Eye (tissue), 1 donor: ENCODE measurements at regions not wholly inside any gene's neighbourhood (a gene's known extent, or its start where the extent isn't known, plus 50 kb on each side); places are given as distances from the start of the nearest gene placed in this dataset.
A peak's percentile ranks its signal among the peaks of the same experiment; 100 is the strongest.

Experiments used
- DNase-seq: peaks from one replicate; pipeline ENCODE4 v3.0.0-alpha.2; 2015

DNA sequence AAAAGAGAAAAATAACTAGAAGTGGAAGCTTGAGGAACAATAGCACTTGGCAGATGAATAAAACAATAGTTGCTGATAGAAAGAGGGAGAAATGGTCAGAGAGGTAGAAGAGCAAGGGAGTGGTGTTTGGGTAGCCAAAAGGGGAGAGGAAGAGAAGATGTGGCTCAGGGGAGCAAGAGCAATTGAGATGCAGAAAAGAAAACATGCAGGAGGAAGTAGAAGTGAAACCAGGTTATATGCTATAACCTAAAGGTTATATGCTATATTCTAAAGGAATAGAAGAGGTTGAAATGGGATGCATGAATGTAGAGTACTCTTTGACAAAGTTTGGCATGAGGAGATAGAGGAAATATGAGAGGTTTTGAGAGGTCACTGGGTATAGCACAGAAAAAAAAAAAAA lies 759.5 kb downstream of the SATB2 start:
- DNase-seq, result no peak

DNA sequence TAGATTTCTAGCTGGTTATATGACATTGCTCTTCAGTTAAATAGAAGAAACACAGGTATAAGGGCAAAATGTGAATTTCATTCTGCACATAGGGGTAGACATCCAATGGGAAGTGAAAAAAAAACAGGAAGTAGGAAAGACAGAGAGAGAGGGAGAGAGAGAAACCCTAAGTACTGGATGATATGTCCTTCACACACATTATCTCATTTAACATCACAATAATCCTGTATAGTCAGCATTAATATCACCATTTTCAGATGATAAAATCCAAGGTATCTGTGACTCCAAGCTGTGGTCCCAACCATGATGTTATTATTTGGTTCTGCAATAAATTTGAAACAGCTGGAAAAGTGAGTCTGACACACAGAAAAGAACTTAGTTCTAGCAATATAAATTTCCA lies 759.9 kb downstream of the SATB2 start:
- no peak for DNase-seq

DNA sequence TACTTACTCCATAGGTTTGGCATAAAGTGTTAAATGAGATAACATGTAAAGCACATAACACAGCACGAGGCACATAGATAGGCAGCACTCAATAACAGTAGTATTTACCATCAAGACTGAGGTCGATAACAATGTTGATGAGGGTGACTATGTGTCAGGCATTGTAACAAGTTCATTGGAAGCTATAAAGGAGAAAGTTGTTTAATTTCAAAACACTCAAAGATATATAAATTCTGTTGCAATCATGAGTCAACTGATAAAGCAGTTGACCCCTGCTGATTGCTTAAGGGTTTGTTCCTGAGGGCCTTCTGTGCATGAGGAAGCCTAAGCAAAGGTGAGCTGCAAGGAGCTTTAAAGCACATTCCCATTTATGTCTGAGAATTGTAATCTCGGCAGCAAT lies 760.5 kb downstream of the SATB2 start:
- DNase-seq, result no peak

DNA sequence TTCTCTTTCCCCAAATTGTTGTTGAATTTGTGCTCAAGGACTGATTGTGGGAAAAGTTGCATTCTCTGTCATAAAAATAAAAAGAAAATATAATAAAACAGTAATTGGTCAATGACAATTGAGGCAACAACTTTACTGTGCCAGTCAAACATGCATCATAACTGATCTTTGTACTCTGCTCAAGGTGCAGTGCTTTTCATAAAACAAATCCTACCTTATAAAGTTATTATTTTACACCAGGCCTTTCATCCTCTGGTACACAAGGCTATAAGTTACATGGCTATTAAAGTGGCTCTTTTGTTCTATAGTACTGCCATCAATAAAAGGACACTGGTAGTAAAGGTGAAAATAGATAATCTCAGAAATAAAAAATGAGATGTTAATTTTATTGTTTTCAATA lies 761.9 kb downstream of the SATB2 start:
- no peak for DNase-seq

DNA sequence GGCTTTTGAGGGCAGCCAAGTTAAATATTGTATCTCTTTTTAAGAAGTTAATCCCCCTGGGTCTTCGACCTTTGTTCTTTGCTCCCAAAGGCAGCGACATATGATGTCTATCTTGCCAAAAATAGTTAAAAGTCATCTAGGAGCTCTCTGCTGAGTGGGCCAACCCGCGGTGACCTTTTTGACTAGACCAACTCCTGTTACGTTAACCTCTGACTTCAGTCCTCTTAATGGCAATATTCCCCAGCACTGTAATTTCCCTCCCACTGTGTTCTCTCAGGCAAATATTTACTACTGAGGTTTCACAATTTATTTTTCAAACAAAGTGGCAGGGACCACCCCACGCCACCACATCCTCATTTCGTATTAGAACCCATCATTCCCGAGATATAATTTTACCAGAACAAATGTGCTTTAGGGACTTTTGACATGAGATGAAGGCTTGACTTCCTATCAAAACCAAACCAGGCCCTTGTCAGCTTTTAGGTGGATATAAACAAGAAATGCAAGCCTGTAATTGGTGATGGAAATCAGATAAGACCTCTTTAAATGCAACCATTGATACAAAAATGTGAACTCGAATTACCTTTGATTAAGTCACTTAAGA lies 764.7 kb downstream of the SATB2 start:
- no peak for DNase-seq

DNA sequence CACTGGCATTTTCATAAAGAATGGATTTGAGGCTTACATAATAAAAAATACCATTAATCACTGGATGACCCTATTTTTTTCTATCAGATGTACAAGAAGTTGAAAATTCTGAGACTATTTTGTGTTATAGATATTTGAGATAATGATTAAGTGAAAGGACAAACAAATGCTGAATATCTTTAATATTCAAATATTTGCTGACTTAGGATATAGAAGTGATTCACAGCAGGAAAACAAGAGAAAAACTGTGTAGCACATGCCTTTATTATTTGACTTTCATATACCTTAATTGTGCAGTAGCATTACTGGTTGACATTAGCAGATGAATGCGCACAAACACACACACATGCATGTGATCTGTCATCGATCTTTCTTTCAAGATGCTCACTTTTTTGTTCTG lies 766.5 kb downstream of the SATB2 start:
- DNase-seq, result no peak

DNA sequence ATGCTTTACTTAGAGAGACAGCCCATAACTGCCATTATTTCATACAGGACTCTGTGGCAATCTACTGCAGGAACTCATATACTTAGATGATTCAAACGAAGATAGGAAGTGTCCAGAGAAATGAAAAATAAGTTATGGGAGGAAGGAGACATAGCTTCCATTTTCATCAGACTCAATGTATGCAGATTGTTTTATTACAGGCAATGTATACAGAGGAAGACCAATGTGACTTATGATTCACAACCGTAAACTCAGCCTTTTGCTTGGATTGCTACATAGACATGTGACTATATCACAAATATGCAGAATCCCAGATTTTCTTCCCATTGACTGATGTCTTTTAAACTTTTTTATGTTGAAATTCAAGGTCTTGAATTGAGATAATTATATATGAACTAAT lies 793.4 kb downstream of the SATB2 start:
- no peak for DNase-seq

DNA sequence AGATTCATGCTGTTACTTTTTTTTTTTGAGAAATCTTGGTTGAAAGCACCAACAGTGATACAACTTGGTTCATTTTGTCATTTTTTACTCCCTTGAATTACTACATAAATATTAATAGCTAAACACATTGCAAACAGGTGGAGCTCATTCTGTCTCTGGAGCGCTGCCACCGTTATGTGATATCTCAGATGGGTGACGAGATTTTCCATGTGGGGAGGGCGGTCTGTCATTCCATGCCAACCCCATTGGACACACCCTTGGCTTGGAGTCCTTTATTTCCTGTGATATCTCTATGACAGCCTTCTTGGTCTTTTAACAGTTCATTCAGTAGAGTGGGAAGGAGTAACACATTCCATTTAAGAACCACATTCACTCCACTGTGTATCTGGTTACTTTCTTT lies 794.8 kb downstream of the SATB2 start:
- peak; percentile 7 for DNase-seq

DNA sequence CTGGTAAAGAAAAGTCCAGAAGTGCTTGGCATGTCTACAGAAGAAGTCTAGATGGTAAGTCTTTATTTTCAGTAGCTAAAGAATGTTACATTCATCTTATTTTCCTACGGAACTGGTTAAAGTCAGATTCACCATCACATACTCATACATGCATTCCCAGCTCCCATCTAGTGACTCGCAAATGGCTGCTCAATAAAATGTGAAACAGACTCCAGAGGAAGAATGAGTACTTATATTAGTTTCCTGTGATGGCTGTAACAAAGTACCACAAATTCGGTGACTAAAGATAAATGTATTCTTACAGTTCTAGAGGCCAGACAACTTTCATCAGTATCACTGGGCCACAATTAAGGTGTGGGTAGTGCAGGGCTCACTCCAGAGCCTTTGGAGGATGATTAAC lies 797.2 kb downstream of the SATB2 start:
- no peak for DNase-seq

DNA sequence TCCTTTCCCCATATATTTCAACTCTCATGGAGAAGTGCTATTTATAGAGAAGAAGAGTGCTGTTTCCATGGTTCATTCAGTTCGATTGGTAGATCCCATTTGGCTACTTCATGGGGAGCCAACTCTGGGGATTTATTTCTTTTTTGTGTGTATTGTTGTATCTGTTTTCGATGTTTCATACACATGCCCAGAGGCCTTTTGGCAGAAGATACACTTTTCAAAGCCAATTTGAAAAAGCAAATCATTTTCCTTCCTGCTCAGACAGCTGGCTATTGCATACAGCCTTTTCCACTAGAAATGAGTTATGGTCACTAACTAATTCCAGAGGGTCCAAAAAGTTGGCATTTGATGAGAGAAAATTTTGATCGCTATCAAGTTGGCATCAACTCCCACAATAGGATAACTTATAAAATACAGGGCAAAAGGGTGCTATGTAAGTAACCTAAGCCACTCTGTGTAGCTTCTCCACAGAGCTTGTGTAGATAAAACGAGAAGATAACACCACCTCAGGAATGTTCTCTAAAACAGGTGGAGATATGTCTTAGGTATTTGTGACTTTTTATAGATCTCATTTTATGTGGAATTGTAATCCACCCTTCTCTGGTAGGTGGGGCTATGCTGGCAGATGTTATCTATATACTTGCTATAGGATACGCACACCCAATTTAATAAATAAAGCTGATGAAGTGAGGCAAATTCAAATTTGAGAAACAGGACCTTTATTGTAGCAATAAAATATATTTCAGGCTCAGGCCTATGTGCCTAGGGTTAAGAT lies 798.5 kb downstream of the SATB2 start:
- DNase-seq, result no peak

DNA sequence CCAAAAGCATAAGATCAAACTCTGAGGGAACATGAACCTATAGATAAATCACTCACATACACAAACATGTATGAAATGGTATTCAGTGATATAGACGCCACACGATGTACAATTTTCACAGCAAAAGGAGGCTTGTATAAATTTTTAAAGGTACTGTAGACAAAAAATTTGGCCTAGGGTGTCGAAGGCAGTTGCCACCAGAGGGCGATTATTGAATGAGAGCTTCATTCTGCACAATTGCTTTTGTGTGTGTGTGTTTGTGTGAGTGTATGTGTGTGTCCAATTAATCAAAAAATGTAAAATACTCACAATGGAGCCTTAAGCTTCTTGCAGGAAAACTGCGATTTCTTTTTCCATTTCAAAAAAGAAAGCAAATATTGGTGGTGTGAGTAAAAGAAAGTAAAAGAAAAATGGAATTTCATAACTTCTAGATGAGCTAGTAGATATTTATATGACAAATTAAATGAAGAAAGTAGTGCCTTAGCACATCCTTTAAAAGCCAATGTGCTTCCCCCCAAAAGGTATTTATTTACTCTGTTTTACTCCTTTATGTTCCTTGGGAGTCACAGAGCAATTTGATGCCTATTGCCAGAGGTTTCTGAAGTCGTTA lies 800.1 kb downstream of the SATB2 start:
- peak; percentile 50 for DNase-seq

DNA sequence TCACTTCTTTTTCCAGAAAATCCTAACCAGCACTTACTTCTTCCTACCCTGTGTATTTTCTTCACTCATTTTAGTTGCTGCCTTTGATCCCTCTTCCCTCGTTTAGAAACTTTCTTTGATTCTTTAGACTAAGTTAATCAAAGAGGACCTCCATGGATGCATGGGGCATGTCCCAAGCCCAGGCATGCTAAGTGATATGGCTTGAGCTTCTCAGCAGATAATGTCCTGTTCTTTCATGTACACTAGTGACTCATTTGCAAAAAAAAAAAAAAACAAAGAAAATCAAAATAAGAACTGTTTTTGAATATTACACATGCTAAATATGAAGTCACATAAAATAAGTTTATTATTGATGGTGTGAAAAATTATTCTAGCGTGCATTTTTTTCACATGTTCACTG lies 800.9 kb downstream of the SATB2 start:
- DNase-seq, result no peak

DNA sequence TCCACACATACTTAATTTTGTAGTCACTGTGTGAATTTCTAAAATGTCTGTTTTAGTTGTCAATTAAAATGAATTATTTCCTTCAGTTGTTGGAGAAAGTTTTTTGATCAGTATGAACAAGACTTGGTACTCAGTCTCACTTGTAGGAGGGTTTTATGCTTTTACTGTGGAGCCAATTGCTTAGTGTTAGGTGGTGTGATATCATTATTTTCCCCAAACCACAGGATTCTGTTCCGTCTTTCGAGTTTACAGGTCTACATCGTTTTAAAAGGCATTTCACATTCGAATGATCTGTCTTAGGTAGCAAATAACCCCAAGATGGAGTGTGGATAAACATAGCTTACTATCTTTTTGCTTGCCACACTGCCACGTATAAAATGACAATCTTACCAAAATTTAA lies 803.1 kb downstream of the SATB2 start:
- no peak for DNase-seq

DNA sequence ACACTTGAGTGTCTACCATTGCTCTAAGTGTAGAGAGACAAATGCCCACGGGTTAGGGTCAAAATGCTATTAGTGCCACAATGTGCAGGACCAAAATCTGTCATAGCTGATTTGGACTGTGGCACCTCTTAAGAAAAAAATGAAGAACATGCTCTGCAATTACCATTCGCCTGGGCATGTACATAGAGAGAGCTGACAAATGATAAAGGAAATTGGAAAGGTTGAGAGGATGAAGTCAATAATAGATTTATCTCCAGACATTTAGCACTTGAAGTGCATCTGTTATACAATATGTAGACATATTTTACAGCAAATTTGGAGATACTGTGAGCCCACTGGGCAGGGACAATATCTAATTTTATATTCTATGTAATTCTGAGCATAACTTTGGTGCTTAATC lies 804.4 kb downstream of the SATB2 start:
- no peak for DNase-seq

DNA sequence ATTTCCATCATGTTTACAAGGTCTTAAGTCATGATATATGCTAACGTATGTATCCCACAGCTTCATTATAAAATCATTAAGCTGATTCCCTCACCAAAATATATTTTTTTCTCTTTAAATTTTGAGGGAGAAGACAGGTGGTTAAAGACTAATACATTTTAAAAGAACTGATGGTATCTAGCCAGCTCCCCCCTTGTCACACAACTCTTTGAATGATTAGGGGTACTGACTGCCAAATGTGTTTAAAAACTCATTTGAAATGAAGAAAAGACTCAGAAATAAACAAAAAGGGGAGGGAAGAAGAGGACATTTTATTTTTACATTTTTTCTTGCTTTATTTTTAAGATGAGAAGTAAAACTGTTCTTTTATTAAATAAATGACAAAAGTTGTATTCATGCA lies 805.3 kb downstream of the SATB2 start:
- DNase-seq, result no peak

DNA sequence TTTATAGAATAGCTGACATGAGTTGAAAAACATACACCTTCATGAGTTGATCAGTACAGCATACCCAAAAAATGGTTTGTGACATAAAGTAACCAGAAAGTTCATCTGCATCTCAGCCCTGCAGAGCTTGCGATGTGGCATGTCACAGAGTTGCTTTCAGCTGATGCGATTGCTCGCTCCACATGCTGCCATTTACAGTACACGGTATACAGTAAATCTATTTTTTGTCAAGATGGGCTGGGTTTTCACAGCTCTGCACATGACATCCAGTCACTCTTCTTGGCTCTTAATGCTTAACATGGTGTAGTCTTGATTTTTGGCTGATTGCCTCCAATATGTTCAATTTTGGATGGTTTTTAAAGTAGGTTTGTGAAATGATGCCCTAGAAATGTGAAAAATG lies 811.9 kb downstream of the SATB2 start:
- DNase-seq, result peak; percentile 18

DNA sequence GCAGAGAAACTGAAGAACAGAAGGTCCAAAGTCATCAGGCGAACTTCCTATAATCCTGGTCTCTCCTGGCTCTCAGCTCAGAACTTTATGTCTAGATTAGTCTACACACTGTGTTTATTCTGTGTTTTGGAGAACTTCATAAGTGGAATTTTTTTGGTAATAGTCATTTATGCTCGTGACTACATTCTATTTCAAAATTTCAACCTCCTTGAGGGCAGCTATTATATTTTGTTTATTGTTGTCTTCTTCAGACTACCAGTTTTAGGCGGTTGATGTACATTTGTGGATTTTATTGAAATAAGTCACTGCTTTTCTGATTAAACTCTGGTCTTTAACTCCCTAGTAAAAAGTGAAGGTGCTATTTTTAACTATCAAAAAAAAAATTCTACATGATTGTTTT lies 816.6 kb downstream of the SATB2 start:
- no peak for DNase-seq

DNA sequence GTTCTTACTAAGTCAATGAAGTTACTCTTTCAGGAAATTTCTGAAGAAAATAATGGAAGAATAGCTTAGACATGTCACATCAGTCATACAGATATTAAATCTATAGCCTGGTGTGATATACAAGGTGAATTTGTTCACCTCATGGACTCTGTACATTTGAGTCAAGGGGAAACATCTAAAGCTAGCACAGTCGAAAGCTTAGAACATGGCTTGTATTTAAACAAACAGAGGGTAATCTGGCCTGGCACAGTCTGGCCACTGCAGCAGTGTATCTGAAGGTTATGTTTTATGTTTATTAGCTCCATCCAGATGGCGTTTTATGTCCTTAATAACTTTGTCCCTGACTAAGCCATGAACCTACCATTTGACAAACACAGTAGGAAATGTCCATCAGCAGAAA lies 817.3 kb downstream of the SATB2 start:
- DNase-seq, result no peak

DNA sequence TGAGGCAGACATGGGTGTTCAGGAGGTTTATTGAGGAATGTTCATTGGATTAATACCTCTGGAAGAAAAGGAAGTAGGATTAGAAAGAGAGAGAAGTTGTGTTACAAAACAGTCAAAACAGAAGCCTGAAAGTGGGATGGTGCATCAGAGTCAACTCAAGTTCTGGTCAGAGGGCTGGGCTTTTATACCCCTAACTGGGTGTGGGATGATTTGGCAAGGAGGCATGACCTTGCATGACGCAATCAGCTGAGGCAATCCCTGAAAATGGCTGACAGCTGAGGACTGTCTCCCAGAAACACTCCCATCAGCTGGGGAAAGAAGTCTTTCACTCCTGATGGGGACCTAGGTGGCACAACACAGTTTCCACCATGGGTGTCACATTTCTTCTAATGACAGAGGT lies 818.2 kb downstream of the SATB2 start:
- no peak for DNase-seq

DNA sequence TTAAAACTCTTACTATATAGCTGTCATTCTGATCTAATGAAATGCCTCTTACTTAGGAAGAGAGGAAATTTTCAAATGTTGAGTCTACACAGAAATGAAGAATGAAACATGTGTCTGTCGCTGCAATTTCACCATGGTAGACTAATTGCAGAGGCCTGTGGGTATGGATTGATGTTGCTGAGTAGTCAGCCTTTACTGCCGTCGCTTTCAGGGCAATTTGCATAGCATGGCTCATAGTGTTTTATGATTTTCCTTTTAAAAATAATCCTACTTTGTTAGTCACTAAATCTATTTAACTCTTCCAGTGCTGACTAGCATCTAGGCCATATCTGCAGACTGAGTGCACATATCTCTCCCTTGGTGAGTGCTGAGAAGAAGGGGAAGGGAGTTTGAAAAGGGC lies 819.2 kb downstream of the SATB2 start:
- DNase-seq, result no peak

DNA sequence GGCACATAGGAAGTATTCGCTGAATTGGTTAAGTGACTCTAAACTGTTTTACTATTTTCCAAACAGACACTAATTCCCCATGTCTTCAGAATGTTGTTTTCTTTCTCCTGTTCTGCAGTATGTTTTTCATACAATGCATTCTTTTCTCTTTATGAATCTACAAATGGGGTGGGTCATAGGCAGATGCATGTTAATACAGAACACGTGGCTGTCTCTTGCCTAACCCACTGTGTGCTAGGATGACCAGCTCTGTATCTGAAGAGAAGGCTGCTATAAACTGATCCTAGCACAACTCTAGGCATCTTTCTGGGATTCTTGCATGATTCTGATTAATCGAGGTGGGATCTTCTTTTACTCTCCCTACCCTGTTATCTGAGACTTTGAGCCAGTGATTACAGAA lies 826.0 kb downstream of the PLCL1 start:
- no peak for DNase-seq

DNA sequence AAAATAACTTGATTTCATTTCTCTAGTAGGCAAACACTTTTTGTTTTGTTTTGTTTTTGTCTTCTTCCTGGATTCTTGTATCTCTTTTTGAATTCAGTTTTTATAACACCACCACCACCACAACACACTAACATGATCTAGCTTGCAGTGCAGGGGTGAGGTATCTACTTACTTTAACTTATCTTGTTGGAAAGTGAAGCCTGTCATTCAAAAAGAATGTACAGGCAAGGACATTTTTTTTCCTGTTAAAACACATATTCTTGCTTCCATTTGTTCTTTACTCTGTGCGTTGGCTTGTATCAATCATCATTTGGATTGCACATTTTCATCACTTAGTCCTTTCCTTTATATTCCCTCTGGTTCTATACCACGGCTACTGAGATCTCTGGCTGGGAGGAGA lies 824.2 kb downstream of the PLCL1 start:
- no peak for DNase-seq

DNA sequence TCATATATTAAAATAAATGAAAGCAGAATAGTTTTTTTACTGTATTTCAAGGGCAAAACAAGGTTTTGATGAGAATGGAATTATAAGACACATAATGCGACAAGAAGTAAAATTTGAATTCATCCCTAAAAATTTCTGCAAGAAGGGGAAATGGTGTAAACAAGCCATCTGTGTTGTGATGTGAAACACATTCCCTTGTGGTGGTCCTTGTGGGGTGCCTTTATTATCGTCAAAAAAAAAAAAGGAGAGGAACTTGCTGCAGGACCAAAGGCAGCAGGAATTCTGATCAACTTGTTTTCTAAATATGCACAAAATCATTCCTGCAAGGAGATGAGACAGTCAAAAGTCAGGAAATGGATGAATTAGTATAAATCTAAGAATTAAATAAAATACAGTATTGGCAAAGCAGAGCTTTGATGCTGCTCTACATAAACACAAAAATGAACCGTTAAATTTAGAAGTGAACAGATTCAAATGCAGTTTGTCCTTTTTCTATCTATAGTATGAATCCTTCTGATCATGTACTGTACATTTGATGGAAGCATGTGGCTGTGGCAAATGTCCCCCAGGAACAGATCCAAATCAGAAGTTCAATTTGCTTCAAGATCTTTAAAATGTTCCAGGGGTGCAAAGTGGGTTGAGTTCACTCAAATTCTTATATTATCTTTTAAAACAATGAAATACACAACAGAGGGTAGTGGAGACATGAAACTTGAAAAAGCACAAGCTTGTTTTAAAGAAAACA lies 818.8 kb downstream of the PLCL1 start:
- DNase-seq, result no peak

DNA sequence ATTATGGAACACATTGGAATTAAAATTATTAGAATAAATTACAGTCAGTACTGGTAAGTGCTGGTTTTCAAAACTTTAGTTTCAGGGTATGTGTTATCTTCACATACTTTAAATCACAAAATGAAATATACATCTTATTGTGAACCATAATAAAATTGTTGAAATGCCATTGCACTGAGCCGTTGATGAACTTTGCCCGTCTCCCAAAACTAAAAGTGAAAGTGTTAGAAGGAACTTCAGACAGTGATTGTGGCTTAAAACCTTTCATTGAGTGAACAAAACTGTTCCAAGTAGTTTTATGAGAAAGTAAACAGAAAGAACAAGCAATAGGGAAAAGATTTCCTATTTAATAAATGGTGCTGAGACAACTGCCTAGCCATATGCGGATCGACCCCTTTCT lies 811.6 kb downstream of the PLCL1 start:
- DNase-seq, result no peak
